ENCODE measurements at regions not wholly inside any gene's neighbourhood (a gene's known extent, or its start where the extent isn't known, plus 50 kb on each side); places are given as distances from the start of the nearest gene placed in this dataset.

DNA sequence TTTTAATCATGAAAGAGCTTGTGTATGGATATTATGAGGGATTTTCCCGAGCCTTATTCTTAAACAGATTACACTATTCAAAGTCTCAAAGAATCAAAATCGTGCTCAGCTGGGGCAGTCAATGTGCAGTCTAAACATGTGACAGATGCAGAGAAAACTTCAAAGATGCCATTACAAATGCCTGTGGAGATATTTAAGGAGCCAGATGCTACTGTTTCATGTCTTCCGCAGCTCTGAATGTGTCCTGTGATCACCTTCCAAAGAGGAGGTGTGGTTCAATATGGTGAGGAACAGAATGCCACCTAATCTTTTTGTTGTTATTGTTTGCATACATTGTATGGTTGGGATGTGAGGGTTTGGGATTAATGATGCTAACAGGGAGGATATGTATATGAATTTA is 593.3 kb upstream of the ARRDC3 start:
- Histone ChIP-seq H3K9me1 (replicated peaks; ENCODE audit: control insufficient read depth, extremely low read depth, insufficient read depth, low read length) (no peaks in the 10 kb centered on the region), H3K9me3 (replicated peaks; ENCODE audit: control insufficient read depth, insufficient read depth, low read length) (no peaks in the 10 kb centered on the region), H3K4me2 (ENCODE audit: insufficient read depth, low read length) (no peak overlapping the region), H3K79me2 (ENCODE audit: control insufficient read depth, insufficient read depth, low read length) (no peaks in the 10 kb centered on the region), H3K27ac (ENCODE audit: insufficient read depth, low read depth, low read length) (no peak overlapping the region), H3K4me3 (replicated peaks in 1 of 3; ENCODE audit: insufficient read depth in 1 of 3, low read depth in 1 of 3, low read length in 3 of 3) (no peak overlapping the region), H4K20me1 (replicated peaks; ENCODE audit: control insufficient read depth, extremely low read depth, insufficient read depth, low read length) (no peaks in the 10 kb centered on the region), H2AFZ (ENCODE audit: low read depth, low read length) (no peak overlapping the region), H3K9ac (replicated peaks; ENCODE audit: extremely low read depth, insufficient read depth, low read length) (no peak overlapping the region), H3K27me3 (ENCODE audit: control insufficient read depth in 2 of 2, insufficient read depth in 2 of 2, low read length in 2 of 2) (no peaks in the 10 kb centered on the region), H3K36me3 (ENCODE audit: control insufficient read depth in 2 of 2, extremely low read depth in 1 of 2, insufficient read depth in 2 of 2, low read length in 2 of 2) (no peaks in the 10 kb centered on the region), H3K4me1 (ENCODE audit: control insufficient read depth, extremely low read depth, insufficient read depth, low read length) (no peaks in the 10 kb centered on the region)
- ChIA-PET POLR2A (no interaction called here), CTCF (no interaction called here)
- intact Hi-C loops (cut with micrococcal nuclease) (no loop called here), dilution Hi-C loops (cut with MboI; ENCODE audit: extremely low pct_ligation_motif_present, low sequenced_read_pairs) (no loop called here)
- no peak for TF ChIP-seq POLR2A (IDR thresholded peaks at IDR 0.05; ENCODE audit: low read depth, low read length)
- no peak for TF ChIP-seq GATA2 (IDR thresholded peaks at IDR 0.05; ENCODE audit: insufficient read depth, insufficient read length, low read depth, low read length)
- DNase-seq (ENCODE audit: low read depth, low spot score) (no peak), FAIRE-seq (no peak)
- BruUV-seq (replicated peaks): no TSS peak

DNA sequence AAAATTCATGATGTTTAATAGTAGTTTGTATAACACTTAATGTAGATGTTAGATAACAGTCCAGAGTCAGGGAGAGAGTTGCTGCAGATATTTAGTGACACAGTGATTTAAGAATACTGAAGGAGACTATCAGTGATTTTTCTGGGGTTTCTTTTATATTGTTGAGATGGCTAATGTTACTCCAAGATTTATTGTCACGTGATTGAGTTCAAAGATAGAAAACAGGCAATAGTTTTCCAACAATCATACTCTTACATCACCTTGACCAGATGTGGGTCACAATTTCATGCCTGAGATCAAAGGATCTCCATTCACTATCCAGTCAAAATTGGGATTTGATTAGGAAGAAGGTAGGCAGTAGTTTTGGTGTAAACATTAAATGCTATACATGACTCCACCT is 580.0 kb upstream of the ARRDC3 start:
- DNase-seq (ENCODE audit: low read depth, low spot score): no peak
- no peaks in the 10 kb centered on the region for H4K20me1 ChIP-seq (replicated peaks; ENCODE audit: control insufficient read depth, extremely low read depth, insufficient read depth, low read length)
- no TSS peak for BruUV-seq (replicated peaks)
- no peak for FAIRE-seq
- H3K27me3 ChIP-seq (ENCODE audit: control insufficient read depth in 2 of 2, insufficient read depth in 2 of 2, low read length in 2 of 2): no peaks in the 10 kb centered on the region
- POLR2A ChIA-PET: no interaction called here
- H3K4me3 ChIP-seq (replicated peaks in 1 of 3; ENCODE audit: insufficient read depth in 1 of 3, low read depth in 1 of 3, low read length in 3 of 3): no peak overlapping the region
- H3K9ac ChIP-seq (replicated peaks; ENCODE audit: extremely low read depth, insufficient read depth, low read length): no peak overlapping the region
- no peaks in the 10 kb centered on the region for H3K9me1 ChIP-seq (replicated peaks; ENCODE audit: control insufficient read depth, extremely low read depth, insufficient read depth, low read length)
- TF ChIP-seq POLR2A (IDR thresholded peaks at IDR 0.05; ENCODE audit: low read depth, low read length) (no peak), JUN (IDR thresholded peaks at IDR 0.05; ENCODE audit: borderline replicate concordance, insufficient read depth, insufficient read length, low read depth) (no peak), FOS (IDR thresholded peaks at IDR 0.05; ENCODE audit: borderline replicate concordance, insufficient read depth, low read length) (no peak), EZH2 (IDR thresholded peaks at IDR 0.05; ENCODE audit: borderline replicate concordance, low read depth, low read length, severe bottlenecking) (no peak), MYC (IDR thresholded peaks at IDR 0.05; ENCODE audit: low read depth, low read length) (no peak), POLR2AphosphoS5 (IDR thresholded peaks at IDR 0.05; ENCODE audit: insufficient read depth, low read depth, low read length) (no peak), GATA2 (IDR thresholded peaks at IDR 0.05; ENCODE audit: insufficient read depth, insufficient read length, low read depth, low read length) (no peak)
- TF ChIP-seq, protein P1, sequence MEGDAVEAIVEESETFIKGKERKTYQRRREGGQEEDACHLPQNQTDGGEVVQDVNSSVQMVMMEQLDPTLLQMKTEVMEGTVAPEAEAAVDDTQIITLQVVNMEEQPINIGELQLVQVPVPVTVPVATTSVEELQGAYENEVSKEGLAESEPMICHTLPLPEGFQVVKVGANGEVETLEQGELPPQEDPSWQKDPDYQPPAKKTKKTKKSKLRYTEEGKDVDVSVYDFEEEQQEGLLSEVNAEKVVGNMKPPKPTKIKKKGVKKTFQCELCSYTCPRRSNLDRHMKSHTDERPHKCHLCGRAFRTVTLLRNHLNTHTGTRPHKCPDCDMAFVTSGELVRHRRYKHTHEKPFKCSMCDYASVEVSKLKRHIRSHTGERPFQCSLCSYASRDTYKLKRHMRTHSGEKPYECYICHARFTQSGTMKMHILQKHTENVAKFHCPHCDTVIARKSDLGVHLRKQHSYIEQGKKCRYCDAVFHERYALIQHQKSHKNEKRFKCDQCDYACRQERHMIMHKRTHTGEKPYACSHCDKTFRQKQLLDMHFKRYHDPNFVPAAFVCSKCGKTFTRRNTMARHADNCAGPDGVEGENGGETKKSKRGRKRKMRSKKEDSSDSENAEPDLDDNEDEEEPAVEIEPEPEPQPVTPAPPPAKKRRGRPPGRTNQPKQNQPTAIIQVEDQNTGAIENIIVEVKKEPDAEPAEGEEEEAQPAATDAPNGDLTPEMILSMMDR (IDR thresholded peaks at IDR 0.05; ENCODE audit: extremely low read depth in 1 of 2, insufficient read depth in 1 of 2, low read depth in 1 of 2, low read length in 2 of 2): no peak
- TF ChIP-seq, protein P2, sequence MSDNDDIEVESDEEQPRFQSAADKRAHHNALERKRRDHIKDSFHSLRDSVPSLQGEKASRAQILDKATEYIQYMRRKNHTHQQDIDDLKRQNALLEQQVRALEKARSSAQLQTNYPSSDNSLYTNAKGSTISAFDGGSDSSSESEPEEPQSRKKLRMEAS (IDR thresholded peaks at IDR 0.05; ENCODE audit: insufficient read depth, insufficient read length): no peak
- H2AFZ ChIP-seq (ENCODE audit: low read depth, low read length): no peak overlapping the region
- CTCF ChIA-PET: no interaction called here
- H3K9me3 ChIP-seq (replicated peaks; ENCODE audit: control insufficient read depth, insufficient read depth, low read length): no peaks in the 10 kb centered on the region
- H3K4me2 ChIP-seq (ENCODE audit: insufficient read depth, low read length): no peak overlapping the region
- no peak overlapping the region for H3K27ac ChIP-seq (ENCODE audit: insufficient read depth, low read depth, low read length)
- H3K36me3 ChIP-seq (ENCODE audit: control insufficient read depth in 2 of 2, extremely low read depth in 1 of 2, insufficient read depth in 2 of 2, low read length in 2 of 2): no peaks in the 10 kb centered on the region
- dilution Hi-C loops (cut with MboI; ENCODE audit: extremely low pct_ligation_motif_present, low sequenced_read_pairs): no loop called here
- no peaks in the 10 kb centered on the region for H3K4me1 ChIP-seq (ENCODE audit: control insufficient read depth, extremely low read depth, insufficient read depth, low read length)
- intact Hi-C loops (cut with micrococcal nuclease): no loop called here
- no peaks in the 10 kb centered on the region for H3K79me2 ChIP-seq (ENCODE audit: control insufficient read depth, insufficient read depth, low read length)

Data from endothelial cell of umbilical vein (primary cell).